Adrenal gland (tissue), 5 donors: ENCODE measurements at regions not wholly inside any gene's neighbourhood (a gene's known extent, or its start where the extent isn't known, plus 50 kb on each side); places are given as distances from the start of the nearest gene placed in this dataset.

Experiments used
- POLR2A ChIP-seq, 2 donors: fragments of 450-650 bp; IDR thresholded peaks; one replicate each; pipeline ENCODE4 v1.6.1; 2017; ENCODE audit warnings: antibody characterized with exemption in 2 of 2, mild to moderate bottlenecking in 2 of 2, moderate library complexity in 1 of 2
- TF ChIP-seq, protein P1 (sequence below), 6 experiments: fragments of 450-650 bp in 4 of 6; fragments of 200-600 bp in 2 of 6; sonication (generic) in 1 of 6; IDR thresholded peaks; 1 replicate in 5 of 6; 2 replicates in 1 of 6; pipeline versions ENCODE4 v1.5.1 to v1.8.0; 2016 to 2021; ENCODE audit warnings: antibody characterized with exemption in 6 of 6, mild to moderate bottlenecking in 2 of 6, moderate library complexity in 1 of 6
- donor health status: DM: no; HTN: no; CAD: no.

GRCh38 chr10:59553162-59553900 is 156.3 kb downstream of the SLC16A9 start:
- no peak for TF ChIP-seq POLR2A (IDR thresholded peaks at IDR 0.05)
- TF ChIP-seq, protein P1, sequence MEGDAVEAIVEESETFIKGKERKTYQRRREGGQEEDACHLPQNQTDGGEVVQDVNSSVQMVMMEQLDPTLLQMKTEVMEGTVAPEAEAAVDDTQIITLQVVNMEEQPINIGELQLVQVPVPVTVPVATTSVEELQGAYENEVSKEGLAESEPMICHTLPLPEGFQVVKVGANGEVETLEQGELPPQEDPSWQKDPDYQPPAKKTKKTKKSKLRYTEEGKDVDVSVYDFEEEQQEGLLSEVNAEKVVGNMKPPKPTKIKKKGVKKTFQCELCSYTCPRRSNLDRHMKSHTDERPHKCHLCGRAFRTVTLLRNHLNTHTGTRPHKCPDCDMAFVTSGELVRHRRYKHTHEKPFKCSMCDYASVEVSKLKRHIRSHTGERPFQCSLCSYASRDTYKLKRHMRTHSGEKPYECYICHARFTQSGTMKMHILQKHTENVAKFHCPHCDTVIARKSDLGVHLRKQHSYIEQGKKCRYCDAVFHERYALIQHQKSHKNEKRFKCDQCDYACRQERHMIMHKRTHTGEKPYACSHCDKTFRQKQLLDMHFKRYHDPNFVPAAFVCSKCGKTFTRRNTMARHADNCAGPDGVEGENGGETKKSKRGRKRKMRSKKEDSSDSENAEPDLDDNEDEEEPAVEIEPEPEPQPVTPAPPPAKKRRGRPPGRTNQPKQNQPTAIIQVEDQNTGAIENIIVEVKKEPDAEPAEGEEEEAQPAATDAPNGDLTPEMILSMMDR (IDR thresholded peaks at IDR 0.05) = no peak
